ENCODE measurements at regions not wholly inside any gene's neighbourhood (a gene's known extent, or its start where the extent isn't known, plus 50 kb on each side); places are given as distances from the start of the nearest gene placed in this dataset.
A peak's percentile ranks its signal among the peaks of the same experiment; 100 is the strongest.

DNA sequence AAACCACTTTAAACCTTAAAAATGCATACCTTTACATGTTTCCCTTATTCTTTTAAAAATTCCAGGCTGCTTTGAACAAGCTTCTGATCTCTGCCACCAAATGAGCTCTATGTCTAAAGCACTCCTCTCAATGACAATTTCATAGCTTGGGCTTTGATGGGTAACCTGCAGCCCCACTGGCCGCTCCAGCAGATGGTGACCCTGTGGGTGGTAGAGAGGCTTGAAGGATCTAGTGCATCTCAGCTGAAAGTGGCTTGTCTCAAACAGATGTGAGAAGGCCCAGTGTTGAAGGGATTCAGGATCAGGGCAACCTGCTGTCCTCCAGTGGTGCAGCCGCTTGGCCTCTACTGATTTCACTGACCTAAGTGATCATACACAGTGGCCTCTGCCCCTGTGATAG is 84.7 kb upstream of the IRF2BP2 start:
- Histone ChIP-seq H3K36me3 (ENCODE audit: control insufficient read depth in 2 of 3, insufficient read depth in 3 of 3, low read length in 3 of 3) (no peaks in the 10 kb centered on the region), H3K27me3 (ENCODE audit: control insufficient read depth in 2 of 2, insufficient read depth in 2 of 2, low read length in 2 of 2) (no peaks in the 10 kb centered on the region), H3K27ac (ENCODE audit: low read depth, low read length) (no peak overlapping the region), H3K4me1 (ENCODE audit: control insufficient read depth in 2 of 2, insufficient read depth in 2 of 2, low read length in 2 of 2) (no peaks in the 10 kb centered on the region), H3K9me3 (ENCODE audit: control insufficient read depth in 2 of 3, low read length in 3 of 3) (no peaks in the 10 kb centered on the region), H3K4me3 (ENCODE audit: low read length) (no peak overlapping the region)
- H3K27me3 Mint-ChIP-seq, result peaks cover 0 to 3% (median 0%) of the 10 kb centered on the region in 5 donors
- H3K4me1 Mint-ChIP-seq, result peaks cover 0 to 7% (median 4%) of the 10 kb centered on the region in 7 donors
- no peaks in the 10 kb centered on the region for H3K9me3 Mint-ChIP-seq
- no peak overlapping the region for H3K27ac Mint-ChIP-seq
- no peak overlapping the region for H3K4me3 Mint-ChIP-seq
- intact Hi-C loops (cut with micrococcal nuclease), result no loop called here
- ChIA-PET CTCF (interaction anchor here (3.5 kb wide), 1 partner anchor 82 kb away, joined by 23 read pairs; no protein-coding TSS in a partner anchor), POLR2A (interaction anchor here (0.6 to 1.4 kb wide), 4 partner anchors 18 to 82 kb away, joined by 3 to 4 read pairs (median 4); no protein-coding TSS in a partner anchor)
- DNase-seq (no peak), ATAC-seq (no peak)
- peaks cover 0 to 3% (median 0%) of the 10 kb centered on the region in 5 donors for H3K36me3 Mint-ChIP-seq

DNA sequence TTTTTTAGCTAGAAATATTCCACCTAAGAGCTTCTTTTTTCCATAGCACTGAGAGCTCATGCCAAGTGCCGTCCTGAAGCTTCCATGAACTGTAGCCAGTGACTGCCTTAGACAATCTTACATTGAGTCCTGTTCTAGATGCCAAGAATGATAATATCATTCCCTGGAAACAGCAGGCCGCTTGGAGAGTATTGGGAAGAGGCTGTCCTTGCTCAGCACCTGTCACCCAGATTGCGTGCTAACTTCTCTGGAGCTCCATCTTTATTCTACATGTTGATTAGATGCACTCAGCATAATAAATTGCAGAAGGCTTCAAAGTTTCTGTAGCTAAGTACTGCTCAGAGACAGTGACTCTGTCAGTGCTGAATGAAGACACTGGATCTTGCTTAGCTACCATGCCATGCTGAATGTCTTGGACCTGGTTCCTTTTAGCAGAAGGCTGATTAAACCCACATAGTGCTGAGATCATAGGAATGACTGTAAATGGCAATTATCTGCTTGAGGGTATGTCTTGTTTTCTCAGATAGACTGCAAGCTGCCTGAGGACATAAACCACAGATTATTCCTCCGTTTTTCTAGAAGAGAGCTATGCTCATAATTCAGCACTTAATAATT is 83.1 kb upstream of the IRF2BP2 start:
- H3K36me3 Mint-ChIP-seq, result peaks cover 0 to 1% (median 0%) of the 10 kb centered on the region in 5 donors
- no peaks in the 10 kb centered on the region for H3K9me3 Mint-ChIP-seq
- no peak overlapping the region for H3K27ac Mint-ChIP-seq
- no peaks in the 10 kb centered on the region for H3K4me1 ChIP-seq (ENCODE audit: control insufficient read depth in 2 of 2, insufficient read depth in 2 of 2, low read length in 2 of 2)
- no peaks in the 10 kb centered on the region for H3K27me3 ChIP-seq (ENCODE audit: control insufficient read depth in 2 of 2, insufficient read depth in 2 of 2, low read length in 2 of 2)
- POLR2A ChIA-PET, result interaction anchor here (0.9 to 1.6 kb wide), 5 partner anchors 12 to 84 kb away, joined by 4 to 6 read pairs (median 5); no protein-coding TSS in a partner anchor
- H3K27ac ChIP-seq (ENCODE audit: low read depth, low read length), result no peak overlapping the region
- no peak overlapping the region for H3K4me3 ChIP-seq (ENCODE audit: low read length)
- intact Hi-C loops (cut with micrococcal nuclease), result no loop called here
- peaks cover 0 to 7% (median 4%) of the 10 kb centered on the region in 7 donors for H3K4me1 Mint-ChIP-seq
- no peak overlapping the region for H3K4me3 Mint-ChIP-seq
- H3K36me3 ChIP-seq (ENCODE audit: control insufficient read depth in 2 of 3, insufficient read depth in 3 of 3, low read length in 3 of 3), result no peaks in the 10 kb centered on the region
- DNase-seq (no peak), ATAC-seq (no peak)
- CTCF ChIA-PET, result interaction anchor here (0.7 to 3.5 kb wide), 2 partner anchors 31 to 81 kb away, joined by 3 to 23 read pairs; no protein-coding TSS in a partner anchor
- H3K9me3 ChIP-seq (ENCODE audit: control insufficient read depth in 2 of 3, low read length in 3 of 3), result no peaks in the 10 kb centered on the region
- peaks cover 0 to 3% (median 0%) of the 10 kb centered on the region in 5 donors for H3K27me3 Mint-ChIP-seq

DNA sequence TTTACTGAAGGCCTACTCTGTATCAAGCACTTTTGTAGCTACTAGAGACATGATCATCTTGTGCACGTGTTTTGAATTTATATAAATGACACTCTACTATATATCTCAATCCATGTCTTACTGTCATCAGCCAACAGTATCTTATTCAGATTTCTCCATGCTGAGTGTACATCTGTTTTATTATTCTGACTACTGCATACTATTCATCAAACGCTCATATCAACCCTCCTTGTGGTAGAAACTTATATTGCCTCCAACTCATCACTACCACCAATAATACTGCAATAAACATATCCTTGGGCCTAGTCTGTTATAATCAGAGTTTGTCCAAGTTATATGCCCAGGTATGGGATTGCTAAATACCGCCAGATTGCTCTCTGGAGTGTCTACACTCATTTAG is 81.6 kb upstream of the IRF2BP2 start:
- DNase-seq, result peak in 6 of 9 donors; percentile 8 to 41 (median 28)
- CTCF ChIA-PET, result interaction anchor here (0.8 to 1.4 kb wide), 3 partner anchors 41 to 205 kb away, joined by 3 to 4 read pairs (median 3); no protein-coding TSS in a partner anchor

DNA sequence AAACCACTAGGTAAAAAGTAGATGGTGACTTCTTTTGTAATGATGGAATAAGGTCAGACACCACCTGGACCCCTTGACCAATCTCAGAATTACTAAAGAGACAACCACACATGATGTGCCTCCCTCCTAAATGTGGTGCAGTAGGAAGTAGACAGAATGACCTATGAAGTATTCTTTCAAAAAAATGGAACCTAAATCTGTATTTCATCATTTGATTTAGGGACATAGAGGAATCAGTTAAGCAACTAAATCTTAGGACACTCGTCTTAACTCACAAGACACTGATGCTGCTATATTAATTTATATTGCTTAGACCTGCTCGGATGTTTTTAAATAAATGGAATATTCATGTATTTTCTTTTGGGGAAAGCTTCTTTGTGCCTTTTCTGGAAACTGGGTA is 80.9 kb upstream of the IRF2BP2 start:
- H3K4me3 ChIP-seq (ENCODE audit: low read length), result no peak overlapping the region
- H3K4me1 ChIP-seq (ENCODE audit: control insufficient read depth in 2 of 2, insufficient read depth in 2 of 2, low read length in 2 of 2), result no peaks in the 10 kb centered on the region
- no peaks in the 10 kb centered on the region for H3K9me3 ChIP-seq (ENCODE audit: control insufficient read depth in 2 of 3, low read length in 3 of 3)
- DNase-seq (no peak), ATAC-seq (no peak)
- H3K27ac Mint-ChIP-seq, result no peak overlapping the region
- H3K36me3 Mint-ChIP-seq, result peaks cover 0 to 6% (median 0%) of the 10 kb centered on the region in 5 donors
- no peaks in the 10 kb centered on the region for H3K27me3 ChIP-seq (ENCODE audit: control insufficient read depth in 2 of 2, insufficient read depth in 2 of 2, low read length in 2 of 2)
- peaks cover 0 to 8% (median 3%) of the 10 kb centered on the region in 11 donors for H3K9me3 Mint-ChIP-seq
- no peak overlapping the region for H3K4me3 Mint-ChIP-seq
- H3K27me3 Mint-ChIP-seq, result peaks cover 0 to 5% (median 0%) of the 10 kb centered on the region in 5 donors
- H3K4me1 Mint-ChIP-seq, result peaks cover 0 to 7% (median 4%) of the 10 kb centered on the region in 7 donors
- ChIA-PET POLR2A (interaction anchor here (0.6 to 1.0 kb wide), 3 partner anchors 80 to 1310 kb away, joined by 3 read pairs; no protein-coding TSS in a partner anchor), CTCF (interaction anchor here (0.6 to 1.4 kb wide), 4 partner anchors 42 to 204 kb away, joined by 3 to 4 read pairs (median 3); no protein-coding TSS in a partner anchor)
- no peak overlapping the region for H3K27ac ChIP-seq (ENCODE audit: low read depth, low read length)
- intact Hi-C loops (cut with micrococcal nuclease), result loop anchor here in 1 of 2 donors (1.0 kb wide), 4 partner anchors 80 to 392 kb away; no protein-coding TSS in a partner anchor
- no peaks in the 10 kb centered on the region for H3K36me3 ChIP-seq (ENCODE audit: control insufficient read depth in 2 of 3, insufficient read depth in 3 of 3, low read length in 3 of 3)

More for the DNA sequence above, 81.6 kb upstream of the IRF2BP2 start:
- POLR2A ChIA-PET, result interaction anchor here (1.0 to 1.5 kb wide), 3 partner anchors 13 to 92 kb away, joined by 3 to 5 read pairs (median 3); no protein-coding TSS in a partner anchor
- Histone ChIP-seq H3K4me1 (ENCODE audit: control insufficient read depth in 2 of 2, insufficient read depth in 2 of 2, low read length in 2 of 2) (no peaks in the 10 kb centered on the region), H3K27ac (ENCODE audit: low read depth, low read length) (no peak overlapping the region), H3K27me3 (ENCODE audit: control insufficient read depth in 2 of 2, insufficient read depth in 2 of 2, low read length in 2 of 2) (no peaks in the 10 kb centered on the region), H3K36me3 (ENCODE audit: control insufficient read depth in 2 of 3, insufficient read depth in 3 of 3, low read length in 3 of 3) (no peaks in the 10 kb centered on the region), H3K4me3 (ENCODE audit: low read length) (no peak overlapping the region), H3K9me3 (ENCODE audit: control insufficient read depth in 2 of 3, low read length in 3 of 3) (no peaks in the 10 kb centered on the region)
- peaks cover 0 to 7% (median 4%) of the 10 kb centered on the region in 7 donors for H3K4me1 Mint-ChIP-seq
- intact Hi-C loops (cut with micrococcal nuclease), result loop anchor here in 1 of 2 donors (1.0 kb wide), 4 partner anchors 80 to 392 kb away; no protein-coding TSS in a partner anchor
- peaks cover 0 to 4% (median 0%) of the 10 kb centered on the region in 5 donors for H3K36me3 Mint-ChIP-seq
- H3K27me3 Mint-ChIP-seq, result peaks cover 0 to 4% (median 0%) of the 10 kb centered on the region in 5 donors
- H3K27ac Mint-ChIP-seq, result peak overlapping the region in 3 of 9 donors; percentile 4 to 7 (median 5)
- peaks cover 0 to 3% (median 0%) of the 10 kb centered on the region in 11 donors for H3K9me3 Mint-ChIP-seq
- no peak overlapping the region for H3K4me3 Mint-ChIP-seq
- ATAC-seq, result peak; percentile 69

DNA sequence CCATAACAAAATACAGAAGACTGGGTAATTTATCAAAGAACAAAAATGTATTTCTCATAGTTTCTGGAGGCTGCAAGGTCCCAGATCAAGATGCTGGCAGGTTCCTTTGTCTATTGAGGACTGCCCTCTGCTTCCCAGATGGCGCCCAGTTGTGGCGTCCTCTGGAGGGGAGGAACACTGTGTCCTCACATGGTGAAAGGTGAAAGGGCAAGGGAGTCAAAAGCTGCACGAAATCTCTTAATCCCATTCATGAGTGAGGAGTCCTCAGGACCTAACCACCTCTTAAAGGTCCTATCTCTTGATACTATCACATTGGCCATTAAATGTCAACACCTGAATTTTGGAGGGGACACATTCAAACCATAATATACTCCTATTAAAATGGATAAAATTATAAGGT is 79.3 kb upstream of the IRF2BP2 start:
- Mint-ChIP-seq H3K27me3 (peaks cover 0 to 5% (median 0%) of the 10 kb centered on the region in 5 donors), H3K36me3 (peaks cover 0 to 10% (median 0%) of the 10 kb centered on the region in 5 donors), H3K9me3 (peaks cover 0 to 18% (median 8%) of the 10 kb centered on the region in 11 donors), H3K27ac (no peak overlapping the region), H3K4me1 (peaks cover 0 to 7% (median 4%) of the 10 kb centered on the region in 7 donors), H3K4me3 (no peak overlapping the region)
- Histone ChIP-seq H3K36me3 (ENCODE audit: control insufficient read depth in 2 of 3, insufficient read depth in 3 of 3, low read length in 3 of 3) (no peaks in the 10 kb centered on the region), H3K9me3 (ENCODE audit: control insufficient read depth in 2 of 3, low read length in 3 of 3) (no peaks in the 10 kb centered on the region), H3K4me3 (ENCODE audit: low read length) (no peak overlapping the region), H3K27ac (ENCODE audit: low read depth, low read length) (no peak overlapping the region), H3K27me3 (ENCODE audit: control insufficient read depth in 2 of 2, insufficient read depth in 2 of 2, low read length in 2 of 2) (no peaks in the 10 kb centered on the region), H3K4me1 (ENCODE audit: control insufficient read depth in 2 of 2, insufficient read depth in 2 of 2, low read length in 2 of 2) (no peaks in the 10 kb centered on the region)
- ChIA-PET CTCF (interaction anchor here (0.6 kb wide), 1 partner anchor 394 kb away, joined by 4 read pairs; no protein-coding TSS in a partner anchor), POLR2A (no interaction called here)
- ATAC-seq, result no peak
- DNase-seq, result no peak
- intact Hi-C loops (cut with micrococcal nuclease), result no loop called here

DNA sequence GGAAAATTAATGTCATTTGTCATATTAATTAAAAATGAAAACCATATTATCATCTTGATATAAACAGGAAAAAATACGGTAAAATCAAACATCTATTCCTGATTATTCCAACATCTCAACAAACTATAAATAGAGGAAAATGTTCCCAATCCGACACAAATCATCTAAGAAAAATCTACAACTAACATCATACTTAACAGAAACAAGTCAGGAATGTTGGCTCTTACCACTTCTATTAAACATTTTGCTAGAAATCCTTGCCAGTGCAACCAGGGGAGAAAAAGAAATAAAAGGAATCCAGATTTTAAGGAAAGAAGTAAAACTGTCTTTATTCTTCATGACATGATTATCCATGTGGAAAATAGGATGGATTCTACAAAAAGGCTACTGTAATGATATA is 77.0 kb upstream of the IRF2BP2 start:
- no peak overlapping the region for H3K27ac ChIP-seq (ENCODE audit: low read depth, low read length)
- no peaks in the 10 kb centered on the region for H3K27me3 ChIP-seq (ENCODE audit: control insufficient read depth in 2 of 2, insufficient read depth in 2 of 2, low read length in 2 of 2)
- no peaks in the 10 kb centered on the region for H3K36me3 ChIP-seq (ENCODE audit: control insufficient read depth in 2 of 3, insufficient read depth in 3 of 3, low read length in 3 of 3)
- no peaks in the 10 kb centered on the region for H3K9me3 ChIP-seq (ENCODE audit: control insufficient read depth in 2 of 3, low read length in 3 of 3)
- intact Hi-C loops (cut with micrococcal nuclease), result no loop called here
- Mint-ChIP-seq H3K36me3 (peaks cover 0 to 10% (median 0%) of the 10 kb centered on the region in 5 donors), H3K4me1 (peaks cover 0 to 5% (median 4%) of the 10 kb centered on the region in 7 donors), H3K4me3 (no peak overlapping the region), H3K27ac (no peak overlapping the region), H3K9me3 (peaks cover 0 to 18% (median 8%) of the 10 kb centered on the region in 11 donors), H3K27me3 (peaks cover 0 to 6% (median 0%) of the 10 kb centered on the region in 5 donors)
- POLR2A ChIA-PET, result no interaction called here
- DNase-seq, result no peak
- no peak overlapping the region for H3K4me3 ChIP-seq (ENCODE audit: low read length)
- CTCF ChIA-PET, result no interaction called here
- no peak for ATAC-seq
- no peaks in the 10 kb centered on the region for H3K4me1 ChIP-seq (ENCODE audit: control insufficient read depth in 2 of 2, insufficient read depth in 2 of 2, low read length in 2 of 2)
